HG03159 (cell line): ENCODE measurements at regions not wholly inside any gene's neighbourhood (a gene's known extent, or its start where the extent isn't known, plus 50 kb on each side); places are given as distances from the start of the nearest gene placed in this dataset.

Experiments used
- ATAC-seq: cut with Tn5 transposase; IDR thresholded peaks from one replicate; pipeline ENCODE4 v1.9.1; 2021; ENCODE audit warnings: mild to moderate bottlenecking, moderate library complexity; ENCODE audit not compliant: unreplicated experiment

- no peak for ATAC-seq
Measured at GRCh38 chr5:2008851-2009629, 126.3 kb upstream of the IRX4 start.

- no peak for ATAC-seq
Measured at GRCh38 chr5:2007878-2008501, 125.3 kb upstream of the IRX4 start.

GRCh38 chr5:2007496-2007877, 124.8 kb upstream of the IRX4 start:
- no peak for ATAC-seq

- no peak for ATAC-seq
Measured at GRCh38 chr5:2006971-2007291, 124.2 kb upstream of the IRX4 start.

- ATAC-seq, result no peak
Measured at GRCh38 chr5:2006193-2006970, 123.7 kb upstream of the IRX4 start.

GRCh38 chr5:2005101-2006041, 122.6 kb upstream of the IRX4 start:
- no peak for ATAC-seq

GRCh38 chr5:2003690-2004365, 121.1 kb upstream of the IRX4 start:
- ATAC-seq, result no peak

GRCh38 chr5:2003206-2003605, 120.5 kb upstream of the IRX4 start:
- ATAC-seq, result no peak

- no peak for ATAC-seq
Measured at GRCh38 chr5:2001300-2001699, 118.6 kb upstream of the IRX4 start.

- ATAC-seq, result no peak
Measured at GRCh38 chr5:2000591-2000990, 117.9 kb upstream of the IRX4 start.

GRCh38 chr5:1999794-2000193, 117.1 kb upstream of the IRX4 start:
- ATAC-seq, result no peak

GRCh38 chr5:1998716-1999317, 116.1 kb upstream of the IRX4 start:
- no peak for ATAC-seq

GRCh38 chr5:1998348-1998669, 115.6 kb upstream of the IRX4 start:
- no peak for ATAC-seq

- ATAC-seq, result no peak
Measured at GRCh38 chr5:1997640-1998347, 115.1 kb upstream of the IRX4 start.

GRCh38 chr5:1995491-1995890, 112.8 kb upstream of the IRX4 start:
- ATAC-seq, result no peak

GRCh38 chr5:1987471-1987870, 104.7 kb upstream of the IRX4 start:
- ATAC-seq, result no peak

- no peak for ATAC-seq
Measured at GRCh38 chr5:1985781-1986180, 103.1 kb upstream of the IRX4 start.

GRCh38 chr5:1983919-1984695, 101.4 kb upstream of the IRX4 start:
- no peak for ATAC-seq

GRCh38 chr5:1983401-1983800, 100.7 kb upstream of the IRX4 start:
- no peak for ATAC-seq
